Gastrocnemius medialis (tissue), 4 donors: ENCODE measurements at regions not wholly inside any gene's neighbourhood (a gene's known extent, or its start where the extent isn't known, plus 50 kb on each side); places are given as distances from the start of the nearest gene placed in this dataset.

Experiments
- ATAC-seq, 2 donors: fragments of 150-250 bp; one replicate each; pipeline ENCODE4 v1.9.1; 2016
- DNase-seq, 2 donors: peaks; one replicate each; pipeline ENCODE4 v3.0.0-alpha.2; 2019
- H3K27ac ChIP-seq, 4 donors: fragments of 200-600 bp; sonication (generic); 1 replicate in 1 of 4; 2 replicates in 3 of 4; pipeline ENCODE4 v1.5.1; 2016 to 2018; ENCODE audit warnings: mild to moderate bottlenecking in 2 of 4, moderate library complexity in 1 of 4
- H3K27me3 ChIP-seq, 3 donors: fragments of 200-600 bp; sonication (generic) in 2 of 3; 1 replicate in 1 of 3; 2 replicates in 2 of 3; pipeline versions ENCODE4 v1.5.1 to v1.6.0; 2016 to 2019; ENCODE audit warnings: mild to moderate bottlenecking in 1 of 3, moderate library complexity in 1 of 3
- H3K36me3 ChIP-seq, 2 donors: fragments of 200-600 bp; sonication (generic) in 1 of 2; one replicate each; pipeline ENCODE4 v1.5.1; 2017 to 2018
- H3K4me1 ChIP-seq, 2 donors: fragments of 200-600 bp; sonication (generic) in 1 of 2; one replicate each; pipeline ENCODE4 v1.5.1; 2016 to 2017; ENCODE audit warnings: mild to moderate bottlenecking in 2 of 2
- H3K4me3 ChIP-seq, 4 donors: fragments of 200-600 bp; sonication (generic) in 3 of 4; 1 replicate in 1 of 4; 2 replicates in 3 of 4; pipeline ENCODE4 v1.5.1; 2016 to 2019; ENCODE audit warnings: mild to moderate bottlenecking in 2 of 4
- H3K9me3 ChIP-seq, 3 donors: fragments of 200-600 bp; sonication (generic) in 2 of 3; 1 replicate in 1 of 3; 2 replicates in 2 of 3; pipeline ENCODE4 v1.5.1; 2016 to 2019
- POLR2A ChIP-seq, 2 donors: fragments of 450-650 bp; IDR thresholded peaks; one replicate each; pipeline ENCODE4 v1.6.1; 2017; ENCODE audit warnings: antibody characterized with exemption in 2 of 2, mild to moderate bottlenecking in 2 of 2, moderate library complexity in 2 of 2
- in situ Hi-C, 4 donors: fragments of 200-750 bp; cut with MboI; loops; one replicate each; pipeline versions ENCODE4 v1.15.0 to v1.8.0; 2017; ENCODE audit warnings: low sequenced_read_pairs in 4 of 4
- intact Hi-C: fragments of 100-400 bp; cut with DNase I; formaldehyde crosslinking; loops from one replicate; pipeline ENCODE4 v1.15.1; 2023; ENCODE audit warnings: low total_unique reads
- TF ChIP-seq, protein P1 (sequence below), 5 experiments: fragments of 450-650 bp in 3 of 5; fragments of 200-600 bp in 2 of 5; sonication (generic) in 2 of 5; IDR thresholded peaks in 4 of 5; conservative IDR thresholded peaks in 1 of 5; 1 replicate in 4 of 5; 2 replicates in 1 of 5; pipeline ENCODE4 v1.5.1; 2016 to 2019; ENCODE audit warnings: antibody characterized with exemption in 5 of 5, mild to moderate bottlenecking in 3 of 5, moderate library complexity in 3 of 5

DNA sequence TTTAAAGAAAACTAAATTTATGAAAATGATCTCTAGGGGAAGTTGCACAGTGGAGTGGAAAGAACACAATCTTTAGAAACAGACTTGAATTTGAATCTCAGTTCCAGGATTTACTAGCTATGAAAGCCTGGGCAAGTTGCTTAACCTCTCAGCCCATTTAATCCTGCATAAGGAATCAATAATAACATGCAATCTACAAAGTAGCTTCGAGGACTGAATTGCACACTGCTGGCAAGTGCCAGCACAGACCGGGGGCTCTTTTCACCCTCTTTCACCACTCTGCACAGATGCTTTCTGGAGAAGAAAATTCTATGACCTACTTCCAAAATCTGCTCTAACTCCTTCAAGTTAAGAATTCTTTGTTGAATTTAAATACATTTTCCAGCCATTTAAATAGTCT, 63.4 kb upstream of the ANK3 start:
- TF ChIP-seq, protein P1, sequence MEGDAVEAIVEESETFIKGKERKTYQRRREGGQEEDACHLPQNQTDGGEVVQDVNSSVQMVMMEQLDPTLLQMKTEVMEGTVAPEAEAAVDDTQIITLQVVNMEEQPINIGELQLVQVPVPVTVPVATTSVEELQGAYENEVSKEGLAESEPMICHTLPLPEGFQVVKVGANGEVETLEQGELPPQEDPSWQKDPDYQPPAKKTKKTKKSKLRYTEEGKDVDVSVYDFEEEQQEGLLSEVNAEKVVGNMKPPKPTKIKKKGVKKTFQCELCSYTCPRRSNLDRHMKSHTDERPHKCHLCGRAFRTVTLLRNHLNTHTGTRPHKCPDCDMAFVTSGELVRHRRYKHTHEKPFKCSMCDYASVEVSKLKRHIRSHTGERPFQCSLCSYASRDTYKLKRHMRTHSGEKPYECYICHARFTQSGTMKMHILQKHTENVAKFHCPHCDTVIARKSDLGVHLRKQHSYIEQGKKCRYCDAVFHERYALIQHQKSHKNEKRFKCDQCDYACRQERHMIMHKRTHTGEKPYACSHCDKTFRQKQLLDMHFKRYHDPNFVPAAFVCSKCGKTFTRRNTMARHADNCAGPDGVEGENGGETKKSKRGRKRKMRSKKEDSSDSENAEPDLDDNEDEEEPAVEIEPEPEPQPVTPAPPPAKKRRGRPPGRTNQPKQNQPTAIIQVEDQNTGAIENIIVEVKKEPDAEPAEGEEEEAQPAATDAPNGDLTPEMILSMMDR (IDR thresholded peaks at IDR 0.05 in 4 of 5, conservative IDR thresholded peaks at IDR 0.05 in 1 of 5): no peak
- TF ChIP-seq POLR2A (IDR thresholded peaks at IDR 0.05): no peak
- no peaks in the 10 kb centered on the region for H3K27me3 ChIP-seq
- no peak for ATAC-seq
- H3K27ac ChIP-seq: no peak overlapping the region
- H3K36me3 ChIP-seq: no peaks in the 10 kb centered on the region
- intact Hi-C loops (no loop called here), in situ Hi-C loops (loop anchor here in 1 of 4 donors (10.0 kb wide), 1 partner anchor 192 kb away; no protein-coding TSS in a partner anchor)
- H3K9me3 ChIP-seq: no peaks in the 10 kb centered on the region
- peaks cover 9 to 12% of the 10 kb centered on the region in 2 donors for H3K4me1 ChIP-seq
- H3K4me3 ChIP-seq: no peak overlapping the region
- DNase-seq: no peak

DNA sequence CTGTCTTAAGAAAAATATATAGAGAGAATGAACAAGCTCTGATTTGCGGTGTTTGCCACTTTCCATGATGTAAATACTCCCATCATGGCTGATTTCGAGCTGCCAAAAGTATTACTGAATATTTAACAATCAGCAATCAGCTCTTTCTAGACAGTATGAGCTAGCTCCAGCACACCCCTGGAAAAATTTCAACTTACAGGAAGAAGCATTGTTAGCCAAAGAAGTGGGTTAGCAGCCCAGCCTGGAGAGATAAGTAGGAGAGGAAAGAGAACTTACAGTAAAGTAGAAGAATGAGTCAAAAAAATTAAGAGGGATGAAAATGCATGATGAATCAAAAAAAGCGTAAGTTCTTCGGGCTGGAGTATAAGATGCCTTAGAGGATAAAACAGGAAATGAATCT, 60.6 kb upstream of the ANK3 start:
- no peaks in the 10 kb centered on the region for H3K27me3 ChIP-seq
- DNase-seq: no peak
- no peak overlapping the region for H3K4me3 ChIP-seq
- intact Hi-C loops: no loop called here
- H3K9me3 ChIP-seq: no peaks in the 10 kb centered on the region
- in situ Hi-C loops: loop anchor here in 1 of 4 donors (10.0 kb wide), 1 partner anchor 195 kb away; no protein-coding TSS in a partner anchor
- no peak for TF ChIP-seq POLR2A (IDR thresholded peaks at IDR 0.05)
- TF ChIP-seq, protein P1 (IDR thresholded peaks at IDR 0.05 in 4 of 5, conservative IDR thresholded peaks at IDR 0.05 in 1 of 5): no peak
- no peak overlapping the region for H3K27ac ChIP-seq
- H3K36me3 ChIP-seq: no peaks in the 10 kb centered on the region
- H3K4me1 ChIP-seq: peaks cover 21 to 23% of the 10 kb centered on the region in 2 donors
- no peak for ATAC-seq

DNA sequence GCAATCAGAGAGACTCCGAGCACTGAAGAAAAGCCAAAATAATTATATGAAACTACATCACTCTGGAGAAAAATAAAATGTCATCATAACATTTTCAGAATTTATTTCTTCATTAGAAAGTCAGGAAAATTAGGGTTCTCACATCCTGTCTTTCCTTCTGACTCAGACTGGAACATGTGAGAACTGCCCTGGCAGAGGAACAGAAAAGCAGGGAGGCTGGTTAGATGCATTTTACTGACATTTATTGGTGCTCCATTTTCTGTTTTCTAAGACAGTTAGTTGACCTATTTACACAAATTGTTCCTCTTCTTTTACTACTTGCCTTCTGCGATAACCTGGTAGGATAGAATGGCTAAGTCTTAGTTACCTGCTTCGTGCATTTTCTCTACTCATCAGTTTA, 58.6 kb upstream of the ANK3 start:
- no peak overlapping the region for H3K27ac ChIP-seq
- TF ChIP-seq, protein P1 (IDR thresholded peaks at IDR 0.05 in 4 of 5, conservative IDR thresholded peaks at IDR 0.05 in 1 of 5): no peak
- TF ChIP-seq POLR2A (IDR thresholded peaks at IDR 0.05): no peak
- DNase-seq: no peak
- no peak overlapping the region for H3K4me3 ChIP-seq
- H3K9me3 ChIP-seq: no peaks in the 10 kb centered on the region
- no peaks in the 10 kb centered on the region for H3K27me3 ChIP-seq
- ATAC-seq: no peak
- intact Hi-C loops: no loop called here
- in situ Hi-C loops: loop anchor here in 1 of 4 donors (25.0 kb wide), 1 partner anchor 189 kb away; no protein-coding TSS in a partner anchor
- no peaks in the 10 kb centered on the region for H3K36me3 ChIP-seq
- peaks cover 11 to 15% of the 10 kb centered on the region in 2 donors for H3K4me1 ChIP-seq

DNA sequence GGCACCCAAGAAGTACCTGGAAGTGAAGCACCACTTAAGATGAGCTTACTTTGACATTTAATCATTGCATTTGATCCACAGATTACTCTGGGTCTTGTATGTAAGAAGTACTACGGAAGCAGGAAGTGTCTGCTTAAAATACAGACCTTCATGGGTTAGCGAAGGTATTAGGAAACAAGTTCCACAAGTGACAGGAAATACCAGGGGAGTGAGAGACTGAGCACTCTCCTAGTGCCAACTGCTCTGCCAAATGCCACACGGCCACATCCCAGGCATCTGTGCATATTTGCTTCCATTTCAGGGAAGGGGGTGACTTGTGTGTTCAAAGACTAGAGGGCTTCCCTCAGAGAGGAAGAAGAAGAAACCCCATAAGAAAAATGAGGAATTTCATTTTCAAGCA, 57.2 kb upstream of the ANK3 start:
- H3K36me3 ChIP-seq: no peaks in the 10 kb centered on the region
- no peaks in the 10 kb centered on the region for H3K9me3 ChIP-seq
- H3K4me1 ChIP-seq: peaks cover 11 to 12% of the 10 kb centered on the region in 2 donors
- no peak overlapping the region for H3K27ac ChIP-seq
- H3K4me3 ChIP-seq: no peak overlapping the region
- DNase-seq (no peak), ATAC-seq (peak in 1 of 2 donors; percentile 46)
- in situ Hi-C loops: loop anchor here in 1 of 4 donors (25.0 kb wide), 1 partner anchor 190 kb away; no protein-coding TSS in a partner anchor
- TF ChIP-seq, protein P1 (IDR thresholded peaks at IDR 0.05 in 4 of 5, conservative IDR thresholded peaks at IDR 0.05 in 1 of 5): no peak
- no peak for TF ChIP-seq POLR2A (IDR thresholded peaks at IDR 0.05)
- intact Hi-C loops: no loop called here
- no peaks in the 10 kb centered on the region for H3K27me3 ChIP-seq
